HG03097 (cell line): ENCODE measurements at regions not wholly inside any gene's neighbourhood (a gene's known extent, or its start where the extent isn't known, plus 50 kb on each side); places are given as distances from the start of the nearest gene placed in this dataset.

ENCODE experiments used
- ATAC-seq: cut with Tn5 transposase; IDR thresholded peaks from one replicate; pipeline ENCODE4 v1.9.1; 2021; ENCODE audit not compliant: unreplicated experiment, low FRiP score

DNA sequence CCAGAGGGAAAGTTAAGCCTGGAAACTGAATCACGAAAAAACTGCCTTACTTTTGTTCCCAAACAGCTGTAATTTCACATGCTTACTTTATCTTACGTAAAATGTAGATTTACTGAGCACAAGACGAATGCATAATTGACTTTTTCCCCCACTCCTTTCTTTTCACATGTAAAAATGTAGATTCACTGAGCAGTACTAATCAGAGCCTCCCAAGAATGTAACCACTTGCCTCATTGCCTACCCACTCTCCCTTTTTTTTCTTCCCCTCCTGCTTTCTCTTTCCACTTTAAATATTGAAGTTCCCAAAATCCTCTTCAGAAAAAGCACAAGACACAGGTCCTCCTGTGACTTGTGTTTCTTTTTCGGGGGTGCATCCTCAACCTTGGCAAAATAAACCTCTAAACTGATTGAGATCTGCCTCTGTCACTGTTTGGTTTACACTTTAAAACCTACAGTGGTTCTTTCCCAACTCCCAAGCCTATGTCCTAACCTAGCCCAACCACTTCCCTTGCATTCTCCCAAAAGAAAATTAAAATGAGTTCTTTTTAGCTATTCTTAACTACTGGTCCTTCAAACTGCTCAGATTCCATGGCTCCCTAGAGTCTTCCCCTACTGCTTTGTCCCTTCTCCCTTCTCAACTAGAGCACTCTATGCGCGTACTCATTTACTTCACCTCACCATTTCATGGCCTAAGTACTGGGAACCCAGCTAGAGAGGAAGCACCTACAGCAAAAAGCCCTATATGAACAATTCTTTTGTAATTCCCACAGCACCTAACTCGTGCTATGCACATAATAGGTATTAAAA, 236.6 kb upstream of the MKLN1 start:
- ATAC-seq: no peak

GRCh38 chr7:131094685-131095084, 233.0 kb upstream of the MKLN1 start:
- no peak for ATAC-seq

DNA sequence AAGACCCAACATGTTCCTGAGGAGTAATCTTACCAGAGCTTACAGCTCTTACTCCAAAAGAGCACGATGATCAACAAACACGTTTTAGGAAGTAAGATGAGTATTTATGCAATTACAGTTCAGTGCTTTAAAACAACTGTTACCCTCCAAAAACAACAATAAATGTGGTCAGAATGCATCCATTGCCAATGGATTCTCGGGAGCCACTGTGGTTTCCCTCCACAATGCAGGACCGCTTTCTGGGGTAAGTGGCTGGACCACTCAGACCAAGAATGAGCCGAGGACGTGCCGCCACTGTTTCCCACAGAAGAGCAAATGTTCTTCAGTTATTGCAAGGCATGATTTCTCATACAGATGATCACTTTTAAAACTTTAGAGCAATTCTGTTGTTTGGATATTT, 232.3 kb upstream of the MKLN1 start:
- no peak for ATAC-seq

DNA sequence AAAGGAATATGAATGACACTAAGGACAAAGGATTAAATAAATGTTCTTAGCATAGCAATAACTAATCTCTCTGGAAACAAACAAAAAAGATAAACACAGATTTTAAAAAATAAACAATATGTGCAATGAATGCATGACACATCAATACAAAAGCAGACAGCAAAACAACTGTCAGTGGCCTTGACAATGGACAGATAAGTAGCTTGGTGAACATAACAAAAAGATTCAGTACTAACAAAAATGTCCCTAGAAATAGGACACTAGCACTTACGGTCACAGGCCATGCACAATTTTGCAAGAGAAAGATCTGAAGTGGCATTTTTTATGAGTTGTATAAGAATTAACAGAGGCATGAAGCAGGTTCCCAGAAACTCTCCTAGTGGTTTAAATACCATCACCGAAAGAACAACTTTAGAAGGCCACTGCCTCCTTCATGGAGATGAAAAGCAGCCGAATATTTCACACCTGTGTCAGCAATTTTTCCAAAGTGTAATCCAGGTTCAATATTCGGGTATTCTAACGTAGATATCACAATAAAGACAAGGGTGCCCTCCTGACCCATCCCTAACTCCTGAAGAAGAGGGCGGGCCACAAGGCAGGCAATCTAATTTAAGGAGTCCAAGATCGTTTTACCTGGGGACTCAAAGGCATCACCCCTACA, 231.3 kb upstream of the MKLN1 start:
- ATAC-seq: no peak

DNA sequence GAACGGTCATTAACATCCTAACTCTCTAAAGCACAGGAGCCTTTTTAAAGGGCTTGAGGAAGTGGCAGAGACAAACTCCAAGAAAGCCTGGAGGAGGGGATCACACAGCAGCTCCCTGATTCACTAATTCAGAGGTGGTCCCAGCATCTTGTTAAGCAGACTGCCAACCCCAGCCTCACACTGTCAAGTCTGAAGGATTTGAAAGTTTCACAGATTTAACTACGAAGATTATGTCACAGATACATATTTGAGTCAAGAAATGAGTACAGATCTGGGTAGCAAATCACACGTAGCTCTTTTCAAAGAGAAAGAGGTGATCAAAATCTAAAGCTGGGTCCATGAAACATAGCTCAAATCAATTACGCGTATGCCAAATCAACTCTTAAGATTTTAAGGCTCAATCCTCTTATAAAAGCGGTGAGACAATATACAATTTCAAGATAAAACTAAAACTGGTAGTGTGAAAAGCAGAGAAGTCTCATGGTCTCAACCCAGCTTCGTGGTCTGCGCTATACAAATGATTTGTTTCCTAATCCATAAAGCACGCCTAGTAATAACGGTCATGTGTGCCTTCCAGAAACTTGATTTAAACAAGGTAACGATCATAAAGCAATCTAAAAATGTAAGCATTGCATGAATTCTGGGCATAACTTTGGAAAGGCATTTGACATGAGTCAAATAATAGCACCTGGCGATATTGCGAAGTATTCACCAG, 229.9 kb upstream of the MKLN1 start:
- no peak for ATAC-seq

DNA sequence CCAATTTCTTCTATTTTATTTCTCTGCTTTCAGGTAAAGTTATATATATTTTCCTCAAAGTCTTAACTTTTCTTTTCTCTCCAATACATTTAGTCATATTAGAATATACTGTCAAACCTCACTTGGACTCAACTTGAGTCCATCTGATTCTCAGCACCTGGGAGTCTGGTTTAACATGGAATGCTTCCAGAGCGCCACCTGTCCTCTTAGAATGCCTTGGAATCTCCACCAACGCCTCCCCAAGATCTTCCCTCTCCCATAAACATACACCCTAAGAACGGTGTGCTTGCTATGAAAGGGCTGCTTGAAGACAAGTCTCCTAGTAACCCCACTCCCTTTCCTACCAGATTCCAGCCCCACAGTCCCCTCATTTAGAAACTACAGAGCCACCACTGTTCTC, 229.1 kb upstream of the MKLN1 start:
- no peak for ATAC-seq

DNA sequence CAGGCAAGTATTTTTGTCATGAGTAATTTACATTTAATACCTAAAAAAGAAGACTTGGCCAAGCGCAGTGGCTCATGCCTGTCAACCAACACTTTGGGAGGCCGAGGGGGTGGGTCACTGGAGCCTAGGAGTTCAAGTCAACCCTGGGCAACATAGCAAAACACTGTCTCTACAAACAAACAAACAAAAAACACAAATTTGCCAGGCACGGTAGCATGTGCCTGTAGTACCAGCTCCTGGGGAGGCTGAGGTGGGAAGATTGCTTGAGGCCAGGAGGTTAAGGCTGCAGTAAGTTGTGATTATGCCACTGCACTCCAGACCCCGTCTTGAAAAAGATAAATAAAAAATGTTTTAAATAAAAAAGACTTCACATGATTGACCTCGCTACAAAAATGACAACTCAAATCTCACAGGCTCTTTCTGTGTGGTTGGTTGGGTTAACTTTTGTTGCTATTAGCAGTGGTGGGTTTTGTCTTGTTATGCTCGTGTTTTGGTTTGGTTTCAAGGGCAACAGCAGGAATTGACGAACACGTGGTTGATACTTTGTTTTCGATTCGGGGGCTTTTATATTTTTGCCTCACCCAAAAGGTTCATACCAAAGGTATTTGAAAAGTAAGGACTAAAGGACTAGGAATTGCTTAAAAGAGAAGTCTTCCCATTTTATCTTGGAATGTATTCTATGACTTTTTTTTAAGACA, 227.2 kb upstream of the MKLN1 start:
- ATAC-seq: no peak

- ATAC-seq: no peak
These were observed 223.7 kb upstream of the MKLN1 start for GRCh38 chr7:131103997-131104396.

DNA sequence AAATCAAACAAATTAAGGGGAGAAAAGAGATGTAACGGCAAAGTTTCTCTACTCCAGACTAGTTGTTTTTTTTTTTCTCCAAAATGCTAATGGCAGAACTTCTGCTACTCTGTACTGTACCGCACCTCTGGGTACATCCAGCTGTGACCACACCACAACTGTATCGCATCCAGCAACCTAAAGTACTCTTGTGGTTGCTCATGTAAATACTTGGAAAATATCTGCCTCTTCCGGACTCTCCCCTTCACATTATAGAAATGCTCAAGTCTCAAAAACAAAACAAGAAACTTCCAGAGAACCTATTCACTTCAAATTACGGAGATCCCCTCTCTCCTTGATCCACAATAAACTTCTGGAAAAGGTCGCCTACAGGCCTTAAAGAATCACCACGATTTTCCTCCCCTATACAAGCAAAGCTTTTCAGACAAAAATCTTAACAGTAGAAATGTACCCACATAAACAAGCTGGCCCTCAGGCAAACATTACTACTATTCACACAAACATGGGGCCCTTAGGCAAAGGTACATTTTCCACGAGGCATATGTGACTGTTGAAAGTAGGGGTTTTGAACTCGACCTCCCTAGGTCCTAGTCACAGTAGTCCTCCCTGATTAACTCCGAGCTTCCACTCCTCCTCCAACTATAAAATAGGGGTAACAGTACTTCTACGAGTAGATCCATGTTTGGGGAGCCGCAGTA, 222.9 kb upstream of the MKLN1 start:
- ATAC-seq: no peak

GRCh38 chr7:131105294-131105798, 222.3 kb upstream of the MKLN1 start:
- no peak for ATAC-seq

- peak; percentile 33 for ATAC-seq
These were observed 221.6 kb upstream of the MKLN1 start for GRCh38 chr7:131105799-131106680.

- ATAC-seq: no peak
These were observed 220.9 kb upstream of the MKLN1 start for GRCh38 chr7:131106681-131107336.

GRCh38 chr7:131107337-131108211, 220.1 kb upstream of the MKLN1 start:
- ATAC-seq: peak; percentile 41

GRCh38 chr7:131108212-131108940, 219.3 kb upstream of the MKLN1 start:
- ATAC-seq: no peak

DNA sequence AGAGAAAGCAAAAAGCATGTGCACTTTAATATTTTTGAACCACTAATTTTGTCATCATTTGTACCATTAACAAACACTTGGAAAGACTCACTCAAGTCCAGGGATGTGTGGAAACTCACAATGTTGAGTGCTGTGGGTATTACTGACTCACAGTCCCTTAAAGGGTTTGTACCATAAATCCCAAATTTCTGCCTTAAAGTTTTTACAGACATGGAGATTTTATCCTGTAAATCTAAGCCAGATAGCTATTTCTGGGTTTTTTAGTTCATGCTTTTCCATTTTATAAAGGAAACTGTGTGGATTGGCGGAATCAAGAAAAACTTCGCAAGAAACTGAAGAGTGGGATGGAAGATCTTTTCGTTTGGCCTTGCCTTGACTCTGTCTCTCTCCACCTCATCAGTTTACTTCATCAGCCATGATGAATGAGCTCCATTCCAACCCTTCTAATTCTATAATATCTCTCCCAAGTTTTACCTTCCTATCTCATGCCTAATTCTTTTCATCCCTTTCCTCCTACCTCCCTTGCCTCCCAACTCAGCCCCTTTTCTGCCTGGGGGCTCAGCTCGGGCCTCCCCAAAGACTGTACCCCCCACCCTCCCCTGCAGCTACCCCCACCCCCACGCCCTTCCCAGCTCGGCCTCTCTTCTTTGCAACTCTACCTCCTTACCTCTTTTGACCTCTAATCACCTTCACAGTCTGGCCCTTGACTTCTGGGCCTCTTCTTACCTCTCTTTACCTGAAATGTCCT, 218.5 kb upstream of the MKLN1 start:
- no peak for ATAC-seq

DNA sequence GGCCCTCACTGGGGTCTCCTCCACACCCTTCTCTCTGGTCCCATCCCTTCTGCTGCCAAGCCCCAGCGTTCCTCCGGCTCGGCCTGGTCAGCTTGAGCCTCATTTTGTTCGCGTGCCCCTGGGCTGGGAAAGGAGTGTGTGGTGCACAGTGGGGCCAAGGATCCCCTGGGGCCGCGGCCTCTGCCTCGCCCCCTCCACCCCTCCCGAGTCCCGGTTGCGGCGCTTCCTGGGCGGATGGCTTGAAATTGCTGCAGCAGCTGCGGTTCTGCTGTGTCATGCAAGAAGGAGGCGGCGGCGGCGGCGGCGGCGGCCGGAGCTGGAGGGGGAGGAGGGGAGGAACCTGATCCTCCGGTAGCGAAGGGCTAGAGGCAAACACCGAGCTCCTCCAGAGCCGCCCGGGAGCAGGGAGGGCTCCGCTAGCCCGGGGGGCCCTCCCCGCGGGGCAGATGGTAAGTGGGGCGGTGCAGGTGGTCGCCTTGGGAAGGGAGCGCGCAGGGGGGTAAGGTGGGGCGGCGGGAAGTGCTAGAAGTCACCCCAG, 217.8 kb upstream of the MKLN1 start:
- ATAC-seq: no peak
